ENCODE measurements at regions not wholly inside any gene's neighbourhood (a gene's known extent, or its start where the extent isn't known, plus 50 kb on each side); places are given as distances from the start of the nearest gene placed in this dataset.

DNA sequence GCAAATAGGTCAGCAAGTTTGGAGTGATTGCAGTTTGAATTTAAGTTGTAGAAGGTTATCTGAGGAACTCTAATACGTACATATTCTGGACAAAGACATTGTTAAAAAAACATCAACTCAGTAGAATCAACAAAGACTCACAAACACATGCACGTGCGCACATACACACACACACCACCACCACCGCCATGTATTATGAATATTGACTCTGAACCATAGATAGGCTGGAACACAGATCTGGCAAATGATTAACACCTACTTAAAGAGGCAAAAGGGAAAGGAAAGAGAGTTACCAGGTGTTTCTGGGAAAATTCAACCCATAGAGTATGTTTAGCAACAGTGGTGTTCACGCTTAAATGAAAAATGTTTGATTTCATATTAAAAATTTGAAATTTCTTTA, 334.2 kb upstream of the ALCAM start:
- Histone ChIP-seq H3K27ac (ENCODE audit: low read length) (no peak overlapping the region), H3K27me3 (ENCODE audit: control insufficient read depth, insufficient read depth) (no peaks in the 10 kb centered on the region), H3K4me3 (ENCODE audit: low read length) (no peak overlapping the region), H3K4me1 (ENCODE audit: control insufficient read depth, insufficient read depth, low read length) (no peaks in the 10 kb centered on the region), H3K9me3 (ENCODE audit: control insufficient read depth, low read length) (no peaks in the 10 kb centered on the region)
- DNase-seq (no peak), ATAC-seq (no peak)
- intact Hi-C loops (cut with DNase I): no loop called here
- WGBS: 59% methylated on average over 5 of the region's 5 CpGs

DNA sequence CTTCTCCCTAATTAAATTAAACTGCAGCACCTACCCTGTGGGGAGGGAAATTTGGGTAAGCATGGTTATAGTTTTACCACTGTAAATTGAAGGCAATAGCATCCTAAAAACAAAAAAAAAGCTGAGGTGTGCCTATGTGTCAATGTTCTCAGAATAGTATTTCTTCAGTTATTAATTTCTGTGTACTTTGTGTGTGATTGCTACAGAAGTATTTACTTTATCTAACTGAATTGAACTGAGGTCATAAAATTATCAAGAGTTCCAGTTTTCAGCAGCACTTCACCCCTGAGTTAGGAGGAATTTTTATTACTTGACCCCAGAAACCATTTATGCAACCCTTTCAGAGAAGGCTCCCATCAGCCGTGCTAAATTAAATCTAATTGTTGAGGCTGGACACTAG, 333.6 kb upstream of the ALCAM start:
- Histone ChIP-seq H3K4me3 (ENCODE audit: low read length) (no peak overlapping the region), H3K9me3 (ENCODE audit: control insufficient read depth, low read length) (no peaks in the 10 kb centered on the region), H3K4me1 (ENCODE audit: control insufficient read depth, insufficient read depth, low read length) (no peaks in the 10 kb centered on the region), H3K27me3 (ENCODE audit: control insufficient read depth, insufficient read depth) (no peaks in the 10 kb centered on the region), H3K27ac (ENCODE audit: low read length) (no peak overlapping the region)
- DNase-seq (no peak), ATAC-seq (no peak)
- intact Hi-C loops (cut with DNase I): no loop called here
- WGBS: 77% methylated on average over 1 of the region's 1 CpG

DNA sequence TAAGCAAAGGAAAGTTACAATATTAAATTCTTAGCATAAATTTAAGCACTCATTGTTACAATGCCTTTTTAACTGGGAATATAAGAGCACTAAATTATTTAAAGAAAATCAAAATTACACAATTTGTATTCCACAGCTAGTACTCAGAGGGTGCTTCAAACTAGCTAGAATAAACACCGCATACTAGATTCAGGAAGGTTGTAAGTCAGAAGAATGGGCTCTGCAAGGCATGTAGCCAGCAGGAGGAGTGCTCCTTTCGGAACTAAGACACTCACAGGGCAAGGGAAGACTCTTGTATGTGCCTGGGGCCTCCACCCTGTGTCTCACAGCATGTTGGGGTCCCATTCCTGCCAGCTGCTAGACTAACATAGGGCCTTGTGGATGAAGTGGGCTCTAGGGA, 327.7 kb upstream of the ALCAM start:
- no peak for ATAC-seq
- no peaks in the 10 kb centered on the region for H3K27me3 ChIP-seq (ENCODE audit: control insufficient read depth, insufficient read depth)
- intact Hi-C loops (cut with DNase I): no loop called here
- WGBS: 83% methylated on average over 2 of the region's 2 CpGs
- H3K4me3 ChIP-seq (ENCODE audit: low read length): no peak overlapping the region
- no peaks in the 10 kb centered on the region for H3K9me3 ChIP-seq (ENCODE audit: control insufficient read depth, low read length)
- H3K27ac ChIP-seq (ENCODE audit: low read length): no peak overlapping the region
- no peak for DNase-seq
- H3K4me1 ChIP-seq (ENCODE audit: control insufficient read depth, insufficient read depth, low read length): no peaks in the 10 kb centered on the region

DNA sequence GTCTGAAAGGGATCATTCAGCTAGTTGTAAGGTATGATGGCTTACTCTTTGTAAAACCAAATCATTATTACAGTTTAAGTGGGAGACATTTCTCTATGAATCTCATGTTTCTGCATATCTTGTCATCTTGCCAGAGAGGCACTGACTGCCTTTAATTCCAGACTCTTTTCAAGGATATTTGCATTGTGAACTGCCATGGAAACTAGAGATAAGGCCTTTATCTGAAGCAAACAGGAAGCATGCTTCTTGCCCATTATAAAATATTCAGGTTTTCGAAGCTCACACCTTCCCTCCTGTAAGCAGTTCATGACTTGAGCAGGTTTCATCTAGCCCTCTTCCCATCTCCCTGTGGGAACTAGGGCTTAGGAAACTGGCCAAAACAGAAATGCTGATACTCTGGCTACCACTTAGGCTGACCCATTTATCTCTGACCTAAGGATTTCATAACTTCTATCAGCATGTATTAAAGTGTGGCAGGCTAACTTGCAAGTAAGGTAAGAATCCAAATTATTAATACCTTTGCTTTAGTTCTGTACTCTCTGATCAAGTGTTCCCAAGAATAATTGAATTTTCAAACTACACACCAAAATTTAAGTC, 326.6 kb upstream of the ALCAM start:
- Histone ChIP-seq H3K4me3 (ENCODE audit: low read length) (no peak overlapping the region), H3K27ac (ENCODE audit: low read length) (no peak overlapping the region), H3K4me1 (ENCODE audit: control insufficient read depth, insufficient read depth, low read length) (no peaks in the 10 kb centered on the region), H3K27me3 (ENCODE audit: control insufficient read depth, insufficient read depth) (no peaks in the 10 kb centered on the region), H3K9me3 (ENCODE audit: control insufficient read depth, low read length) (no peaks in the 10 kb centered on the region)
- no peak for DNase-seq
- no peak for ATAC-seq
- 46% methylated on average over 1 of the region's 1 CpG for WGBS
- intact Hi-C loops (cut with DNase I): no loop called here

DNA sequence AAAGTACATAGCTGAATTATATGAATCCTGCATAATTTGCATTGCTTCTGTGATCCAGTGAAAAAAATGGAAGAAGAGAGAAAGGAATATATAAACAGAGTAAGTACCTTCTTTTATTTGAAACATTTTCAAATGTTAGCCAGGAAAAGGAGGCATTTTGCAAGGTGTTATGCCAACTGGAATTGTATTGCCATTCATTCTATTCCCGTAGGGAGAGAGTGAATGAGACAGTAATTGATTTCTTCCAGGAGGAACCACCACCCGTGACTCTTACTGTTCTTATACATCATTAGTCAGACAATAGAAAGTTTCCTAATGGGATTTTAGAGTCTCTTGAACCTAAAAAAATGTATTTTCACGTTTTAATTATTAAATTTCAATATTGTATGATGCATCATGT, 324.1 kb upstream of the ALCAM start:
- Histone ChIP-seq H3K27me3 (ENCODE audit: control insufficient read depth, insufficient read depth) (no peaks in the 10 kb centered on the region), H3K27ac (ENCODE audit: low read length) (no peak overlapping the region), H3K9me3 (ENCODE audit: control insufficient read depth, low read length) (no peaks in the 10 kb centered on the region), H3K4me1 (ENCODE audit: control insufficient read depth, insufficient read depth, low read length) (no peaks in the 10 kb centered on the region), H3K4me3 (ENCODE audit: low read length) (no peak overlapping the region)
- intact Hi-C loops (cut with DNase I): no loop called here
- WGBS: 23% methylated on average over 3 of the region's 3 CpGs
- DNase-seq: no peak
- ATAC-seq: no peak

DNA sequence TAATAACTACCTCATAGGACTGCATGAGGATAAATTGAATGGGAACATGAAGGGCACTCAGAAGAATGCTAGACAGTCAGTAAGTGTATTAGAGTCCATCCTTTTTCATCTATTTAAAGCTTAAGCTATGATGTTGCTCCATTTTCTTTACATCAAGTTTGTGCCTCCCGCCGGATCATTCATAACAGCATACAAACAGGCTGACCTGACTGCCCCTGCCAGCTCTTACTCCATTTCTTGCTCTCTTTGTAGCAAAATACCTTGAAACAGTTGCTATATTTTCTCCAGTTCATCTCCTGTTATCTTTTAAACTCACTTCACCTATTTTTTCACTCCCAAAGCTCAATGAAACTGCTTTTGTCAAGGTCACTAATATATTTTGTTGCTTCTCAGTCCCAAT, 315.6 kb upstream of the ALCAM start:
- H3K27ac ChIP-seq (ENCODE audit: low read length): no peak overlapping the region
- ATAC-seq (no peak), DNase-seq (no peak)
- no peaks in the 10 kb centered on the region for H3K27me3 ChIP-seq (ENCODE audit: control insufficient read depth, insufficient read depth)
- H3K4me3 ChIP-seq (ENCODE audit: low read length): no peak overlapping the region
- H3K4me1 ChIP-seq (ENCODE audit: control insufficient read depth, insufficient read depth, low read length): no peaks in the 10 kb centered on the region
- intact Hi-C loops (cut with DNase I): no loop called here
- WGBS: 80% methylated on average over 2 of the region's 2 CpGs
- H3K9me3 ChIP-seq (ENCODE audit: control insufficient read depth, low read length): no peaks in the 10 kb centered on the region

DNA sequence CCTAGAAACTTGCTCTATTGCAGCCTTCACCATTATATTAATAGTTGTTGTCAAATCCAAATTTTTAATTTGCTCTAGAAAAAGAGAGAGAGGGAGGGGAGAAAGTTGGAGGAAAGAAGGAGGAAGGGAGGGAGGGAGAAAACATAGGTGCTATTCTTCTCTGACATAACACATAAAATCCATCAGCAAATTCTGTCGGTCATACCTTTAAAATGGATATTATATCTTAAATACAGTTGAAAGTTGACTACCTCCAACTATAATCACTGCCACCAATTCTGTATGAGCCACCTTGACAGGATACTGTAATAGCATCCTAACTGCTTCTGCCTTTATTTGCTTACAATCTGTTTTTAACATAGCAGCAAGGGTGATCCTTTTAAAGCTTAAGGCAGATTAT, 314.7 kb upstream of the ALCAM start:
- intact Hi-C loops (cut with DNase I): no loop called here
- no peak overlapping the region for H3K4me3 ChIP-seq (ENCODE audit: low read length)
- WGBS: 97% methylated on average over 1 of the region's 1 CpG
- ATAC-seq: no peak
- no peak for DNase-seq
- H3K27ac ChIP-seq (ENCODE audit: low read length): no peak overlapping the region
- no peaks in the 10 kb centered on the region for H3K4me1 ChIP-seq (ENCODE audit: control insufficient read depth, insufficient read depth, low read length)
- no peaks in the 10 kb centered on the region for H3K27me3 ChIP-seq (ENCODE audit: control insufficient read depth, insufficient read depth)
- H3K9me3 ChIP-seq (ENCODE audit: control insufficient read depth, low read length): no peaks in the 10 kb centered on the region

DNA sequence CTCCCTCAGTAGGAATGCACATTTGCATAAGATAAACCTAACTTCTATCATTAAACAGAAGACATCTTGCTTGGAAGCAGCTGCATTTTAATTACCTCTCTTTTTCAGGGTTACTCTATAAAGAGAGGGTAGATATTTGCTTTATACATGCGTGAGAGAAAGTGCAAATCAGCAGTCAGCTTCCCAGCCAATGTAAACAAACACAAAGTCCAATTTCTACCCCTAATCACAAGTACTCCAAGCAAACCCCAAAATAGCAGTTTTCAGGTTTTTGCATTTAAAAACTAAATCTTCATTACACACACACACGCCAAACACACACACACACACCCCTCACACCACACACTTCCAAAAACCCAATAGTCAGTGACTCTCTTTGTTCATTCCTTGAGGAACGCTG, 303.9 kb upstream of the ALCAM start:
- Histone ChIP-seq H3K9me3 (ENCODE audit: control insufficient read depth, low read length) (no peaks in the 10 kb centered on the region), H3K27ac (ENCODE audit: low read length) (no peak overlapping the region), H3K27me3 (ENCODE audit: control insufficient read depth, insufficient read depth) (no peaks in the 10 kb centered on the region), H3K4me1 (ENCODE audit: control insufficient read depth, insufficient read depth, low read length) (no peaks in the 10 kb centered on the region), H3K4me3 (ENCODE audit: low read length) (no peak overlapping the region)
- intact Hi-C loops (cut with DNase I): no loop called here
- DNase-seq (no peak), ATAC-seq (no peak)
- WGBS: 46% methylated on average over 3 of the region's 3 CpGs

DNA sequence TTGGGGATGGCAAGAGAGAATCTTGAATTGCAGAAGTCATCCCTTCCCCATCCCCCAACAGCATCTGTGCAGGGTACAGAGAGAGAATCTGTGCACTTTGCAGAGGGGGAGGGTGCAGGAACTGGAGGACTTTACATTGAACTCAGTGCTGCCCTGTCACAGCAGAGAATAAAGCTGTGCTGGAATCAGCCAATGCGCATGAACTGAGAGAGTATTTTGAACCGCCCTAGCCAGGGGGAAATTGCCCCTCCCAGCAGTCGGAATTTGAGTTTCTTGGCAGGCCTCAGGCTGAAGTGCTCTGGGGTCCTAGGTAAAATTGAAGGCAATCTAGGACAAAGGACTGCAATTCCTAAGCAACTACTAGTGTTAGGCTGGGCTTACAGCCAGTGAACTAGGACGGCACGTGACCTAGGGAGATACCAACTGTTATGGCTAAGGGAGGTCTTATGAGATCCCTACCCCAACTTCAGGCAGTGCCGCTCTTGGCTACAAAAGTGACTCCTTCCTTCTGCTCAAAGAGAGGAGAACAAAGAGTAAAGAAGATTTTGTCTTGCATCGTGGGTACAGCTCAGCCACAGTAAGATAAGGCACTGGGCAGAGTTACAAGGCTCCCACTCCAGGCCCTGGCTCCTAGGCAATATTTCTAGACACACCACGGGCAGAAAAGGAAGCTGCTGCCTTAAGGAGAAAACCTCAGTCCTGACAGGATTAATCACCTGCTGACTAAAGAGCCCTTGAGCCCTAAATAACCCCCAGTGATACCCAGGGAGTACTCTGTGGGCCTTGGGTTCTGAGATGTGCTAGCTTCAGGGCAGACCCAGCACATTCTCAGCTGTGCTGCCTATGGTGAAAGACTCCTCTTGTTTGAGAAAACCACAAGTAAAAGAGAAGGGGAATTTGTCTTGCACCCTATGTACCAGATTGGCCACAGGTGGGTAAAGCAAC, 300.5 kb upstream of the ALCAM start:
- 51% methylated on average over 8 of the region's 8 CpGs for WGBS
- Histone ChIP-seq H3K9me3 (ENCODE audit: control insufficient read depth, low read length) (no peaks in the 10 kb centered on the region), H3K4me3 (ENCODE audit: low read length) (no peak overlapping the region), H3K27me3 (ENCODE audit: control insufficient read depth, insufficient read depth) (no peaks in the 10 kb centered on the region), H3K4me1 (ENCODE audit: control insufficient read depth, insufficient read depth, low read length) (no peaks in the 10 kb centered on the region), H3K27ac (ENCODE audit: low read length) (no peak overlapping the region)
- no peak for ATAC-seq
- intact Hi-C loops (cut with DNase I): no loop called here
- DNase-seq: no peak

DNA sequence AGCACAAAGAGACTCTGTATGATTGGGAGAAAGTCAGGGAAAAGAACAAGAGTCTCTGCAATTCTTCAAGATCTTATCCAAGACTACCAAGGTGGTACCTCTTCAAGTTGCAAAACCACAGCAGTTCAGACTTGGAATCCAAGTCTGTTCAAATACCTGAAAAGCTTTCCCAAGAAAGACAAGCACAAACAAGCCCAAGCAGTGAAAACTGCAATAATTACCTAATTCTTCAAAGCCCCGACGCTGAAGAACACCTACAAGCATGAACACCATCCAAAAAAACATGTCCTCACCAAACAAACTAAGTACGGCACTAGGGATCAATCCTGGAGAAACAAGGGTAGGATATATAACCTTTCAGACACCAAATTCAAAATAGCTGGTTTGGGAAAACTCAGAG, 299.3 kb upstream of the ALCAM start:
- DNase-seq: no peak
- 90% methylated on average over 3 of the region's 3 CpGs for WGBS
- H3K27me3 ChIP-seq (ENCODE audit: control insufficient read depth, insufficient read depth): no peaks in the 10 kb centered on the region
- H3K4me3 ChIP-seq (ENCODE audit: low read length): no peak overlapping the region
- intact Hi-C loops (cut with DNase I): no loop called here
- no peaks in the 10 kb centered on the region for H3K4me1 ChIP-seq (ENCODE audit: control insufficient read depth, insufficient read depth, low read length)
- ATAC-seq: no peak
- no peaks in the 10 kb centered on the region for H3K9me3 ChIP-seq (ENCODE audit: control insufficient read depth, low read length)
- no peak overlapping the region for H3K27ac ChIP-seq (ENCODE audit: low read length)

DNA sequence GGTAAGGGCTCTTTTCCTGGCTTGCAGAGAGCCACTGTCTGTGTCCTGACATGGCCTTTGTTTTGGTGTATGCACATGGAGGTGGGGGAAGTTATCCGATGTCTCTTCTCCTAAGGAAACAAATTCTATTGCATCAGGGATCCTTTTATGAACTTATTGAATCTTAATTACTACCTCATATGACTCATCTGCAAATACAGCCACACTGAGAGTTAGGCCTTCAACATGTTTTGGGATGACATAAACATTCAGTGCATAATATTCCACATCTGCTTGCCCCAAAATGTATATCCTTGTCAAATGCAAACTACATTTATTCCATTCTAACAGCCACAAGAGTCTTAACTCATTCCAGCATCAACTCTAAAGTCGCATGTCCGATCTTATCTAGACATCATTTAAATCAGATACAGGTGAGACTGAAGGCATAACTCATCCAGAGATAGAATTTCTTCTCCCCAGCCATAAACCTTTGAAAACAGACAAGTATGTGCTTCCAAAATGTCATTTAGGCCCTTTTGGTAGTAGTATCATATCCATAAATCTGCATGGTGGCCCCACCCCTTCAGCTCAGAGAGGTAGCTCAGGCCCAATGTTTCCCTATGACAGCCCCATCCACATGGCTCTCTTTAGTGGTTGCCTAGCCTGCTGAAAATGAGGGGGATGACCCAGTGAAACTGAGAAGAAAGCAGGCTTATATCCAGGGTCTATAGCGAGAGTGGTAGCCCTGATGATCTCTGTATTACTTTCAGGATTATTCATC, 289.5 kb upstream of the ALCAM start:
- Histone ChIP-seq H3K9me3 (ENCODE audit: control insufficient read depth, low read length) (no peaks in the 10 kb centered on the region), H3K4me3 (ENCODE audit: low read length) (no peak overlapping the region), H3K27me3 (ENCODE audit: control insufficient read depth, insufficient read depth) (no peaks in the 10 kb centered on the region), H3K27ac (ENCODE audit: low read length) (no peak overlapping the region), H3K4me1 (ENCODE audit: control insufficient read depth, insufficient read depth, low read length) (no peaks in the 10 kb centered on the region)
- intact Hi-C loops (cut with DNase I): no loop called here
- ATAC-seq (no peak), DNase-seq (no peak)
- 88% methylated on average over 4 of the region's 4 CpGs for WGBS
